ENCODE measurements at regions not wholly inside any gene's neighbourhood (a gene's known extent, or its start where the extent isn't known, plus 50 kb on each side); places are given as distances from the start of the nearest gene placed in this dataset.

DNA sequence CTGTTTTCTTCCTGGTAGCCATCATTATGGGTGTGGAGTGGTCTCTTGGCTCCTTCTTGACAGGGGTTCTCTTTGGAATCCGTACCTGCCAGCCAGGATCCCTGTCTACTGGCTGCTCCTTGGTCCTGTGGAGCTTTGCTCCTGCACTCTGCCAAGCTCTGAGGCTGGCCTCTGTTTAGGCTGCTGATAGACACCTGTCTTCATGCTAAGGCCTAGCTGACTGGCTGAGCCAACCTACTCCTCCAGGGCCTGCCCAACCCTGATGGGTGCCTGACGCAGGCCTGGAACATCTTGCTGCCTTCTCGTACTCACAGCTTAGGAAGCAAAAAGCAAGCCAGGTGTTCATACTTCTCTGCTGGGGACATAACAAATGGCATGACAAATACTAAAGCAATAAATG is 333.6 kb upstream of the ZNF32 start:
- TF ChIP-seq POLR2A (IDR thresholded peaks at IDR 0.05; ENCODE audit: low read length): no peak
- TF ChIP-seq GATA1 (IDR thresholded peaks at IDR 0.05; ENCODE audit: low read depth, low read length): no peak
